KMS-11 (cell line): ENCODE measurements at regions not wholly inside any gene's neighbourhood (a gene's known extent, or its start where the extent isn't known, plus 50 kb on each side); places are given as distances from the start of the nearest gene placed in this dataset.

Experiments
- H2AFZ ChIP-seq: fragments of 200-600 bp; sonication (generic); 2 replicates; pipeline ENCODE4 v1.6.1; 2016; ENCODE audit warnings: antibody characterized with exemption, mixed run types, low read depth
- H3K27ac ChIP-seq: fragments of 200-600 bp; sonication (generic); 2 replicates; pipeline ENCODE4 v1.6.1; 2016; ENCODE audit warnings: mild to moderate bottlenecking, mixed run types
- H3K27me3 ChIP-seq: fragments of 200-600 bp; sonication (generic); 2 replicates; pipeline ENCODE4 v1.6.1; 2017; ENCODE audit warnings: mild to moderate bottlenecking, low read depth, mixed run types, moderate library complexity; ENCODE audit not compliant: insufficient read depth
- H3K36me3 ChIP-seq: fragments of 200-600 bp; sonication (generic); 2 replicates; pipeline ENCODE4 v1.6.1; 2017; ENCODE audit warnings: mild to moderate bottlenecking, mixed run types; ENCODE audit not compliant: insufficient read depth
- H3K4me1 ChIP-seq: fragments of 200-600 bp; sonication (generic); 2 replicates; pipeline ENCODE4 v1.6.1; 2016; ENCODE audit warnings: mild to moderate bottlenecking, low read depth, mixed run types; ENCODE audit not compliant: poor library complexity, severe bottlenecking
- H3K4me2 ChIP-seq: fragments of 200-600 bp; sonication (generic); 2 replicates; pipeline ENCODE4 v1.7.0; 2016; ENCODE audit warnings: mild to moderate bottlenecking, mixed run types
- H3K4me3 ChIP-seq: fragments of 200-600 bp; sonication (generic); IDR thresholded peaks from 2 replicates; pipeline ENCODE4 v1.6.1; 2017; ENCODE audit warnings: low read depth, low read length, mixed read lengths; ENCODE audit not compliant: insufficient read depth
- H3K79me2 ChIP-seq: fragments of 200-600 bp; sonication (generic); 2 replicates; pipeline ENCODE4 v1.6.1; 2016; ENCODE audit warnings: low read depth, mixed run types; ENCODE audit not compliant: insufficient read depth
- H3K9ac ChIP-seq: fragments of 200-600 bp; sonication (generic); 2 replicates; pipeline ENCODE4 v1.6.1; 2016; ENCODE audit warnings: mild to moderate bottlenecking, mixed run types
- H4K20me1 ChIP-seq: fragments of 200-600 bp; sonication (generic); 2 replicates; pipeline ENCODE4 v1.6.1; 2016; ENCODE audit warnings: mild to moderate bottlenecking, mixed run types; ENCODE audit not compliant: insufficient read depth
- TF ChIP-seq, protein P1 (sequence below): fragments of 200-600 bp; sonication (generic); conservative IDR thresholded peaks from 2 replicates; pipeline ENCODE4 v1.6.1; 2017; ENCODE audit warnings: low read depth, mild to moderate bottlenecking, antibody characterized with exemption, low read length, moderate library complexity, mixed read lengths

DNA sequence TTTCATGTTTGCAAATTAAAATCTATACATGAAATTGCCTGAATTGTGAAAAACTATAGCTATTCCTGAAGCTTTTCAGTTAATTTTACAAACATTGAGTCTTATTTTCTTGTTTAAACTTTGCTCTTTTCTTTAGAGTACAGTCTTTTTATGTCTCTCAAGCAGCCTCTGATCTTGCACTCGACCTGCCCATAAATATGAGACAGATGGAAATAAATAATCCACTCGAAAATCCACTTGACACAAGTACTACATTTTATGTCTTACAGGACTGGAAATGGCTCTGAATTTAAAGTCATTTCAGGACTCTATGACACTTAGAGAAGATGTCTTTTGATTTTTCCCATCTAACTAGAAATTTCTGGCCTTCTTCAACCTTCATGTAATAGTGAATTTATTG lies 283.8 kb downstream of the USP25 start:
- Histone ChIP-seq H3K4me3 (no peak overlapping the region), H3K4me2 (no peak overlapping the region), H3K36me3 (no peaks in the 10 kb centered on the region), H3K9ac (no peak overlapping the region), H2AFZ (no peak overlapping the region), H3K4me1 (no peaks in the 10 kb centered on the region), H4K20me1 (no peaks in the 10 kb centered on the region), H3K79me2 (no peaks in the 10 kb centered on the region), H3K27ac (no peak overlapping the region), H3K27me3 (no peaks in the 10 kb centered on the region)
- TF ChIP-seq, protein P1, sequence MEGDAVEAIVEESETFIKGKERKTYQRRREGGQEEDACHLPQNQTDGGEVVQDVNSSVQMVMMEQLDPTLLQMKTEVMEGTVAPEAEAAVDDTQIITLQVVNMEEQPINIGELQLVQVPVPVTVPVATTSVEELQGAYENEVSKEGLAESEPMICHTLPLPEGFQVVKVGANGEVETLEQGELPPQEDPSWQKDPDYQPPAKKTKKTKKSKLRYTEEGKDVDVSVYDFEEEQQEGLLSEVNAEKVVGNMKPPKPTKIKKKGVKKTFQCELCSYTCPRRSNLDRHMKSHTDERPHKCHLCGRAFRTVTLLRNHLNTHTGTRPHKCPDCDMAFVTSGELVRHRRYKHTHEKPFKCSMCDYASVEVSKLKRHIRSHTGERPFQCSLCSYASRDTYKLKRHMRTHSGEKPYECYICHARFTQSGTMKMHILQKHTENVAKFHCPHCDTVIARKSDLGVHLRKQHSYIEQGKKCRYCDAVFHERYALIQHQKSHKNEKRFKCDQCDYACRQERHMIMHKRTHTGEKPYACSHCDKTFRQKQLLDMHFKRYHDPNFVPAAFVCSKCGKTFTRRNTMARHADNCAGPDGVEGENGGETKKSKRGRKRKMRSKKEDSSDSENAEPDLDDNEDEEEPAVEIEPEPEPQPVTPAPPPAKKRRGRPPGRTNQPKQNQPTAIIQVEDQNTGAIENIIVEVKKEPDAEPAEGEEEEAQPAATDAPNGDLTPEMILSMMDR: no peak

DNA sequence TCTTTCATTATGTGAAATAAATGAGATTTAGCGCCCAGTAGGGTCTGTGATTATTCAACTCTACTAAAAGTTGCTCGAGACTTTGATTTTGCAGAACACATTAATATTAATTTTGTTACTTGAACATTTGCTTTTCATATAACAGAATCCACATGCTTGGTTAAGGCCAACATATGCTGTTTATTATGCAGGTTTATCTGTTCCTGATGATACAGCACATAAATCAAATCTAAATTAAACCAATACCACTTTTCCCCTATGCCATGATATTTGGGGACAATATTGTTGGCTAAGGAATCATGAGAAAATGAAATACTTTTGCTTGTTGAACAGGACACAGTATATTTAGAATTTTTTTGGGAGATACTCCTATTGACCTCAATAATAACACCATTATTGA lies 291.1 kb downstream of the USP25 start:
- TF ChIP-seq, protein P1: no peak
- Histone ChIP-seq H3K4me3 (no peak overlapping the region), H3K79me2 (no peaks in the 10 kb centered on the region)

DNA sequence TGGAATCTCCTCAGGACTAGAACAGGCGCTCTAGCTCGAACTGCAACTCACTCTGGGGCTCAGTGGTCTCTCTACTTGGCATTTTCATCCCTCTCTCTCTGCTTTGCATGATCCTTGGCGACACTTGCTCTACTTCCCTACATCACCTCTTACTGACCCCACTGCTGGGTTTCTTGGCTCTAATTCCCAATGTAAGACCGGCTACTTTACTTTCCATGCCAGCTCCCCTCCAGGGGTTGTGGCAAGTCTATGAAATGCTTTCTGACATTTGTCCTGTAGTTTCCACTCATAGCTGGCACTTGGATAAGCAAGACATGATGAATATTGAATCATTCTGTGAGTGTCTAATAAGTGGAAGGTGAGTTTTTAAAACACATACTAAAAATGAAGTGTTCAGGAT lies 292.3 kb downstream of the USP25 start:
- Histone ChIP-seq H3K27me3 (no peaks in the 10 kb centered on the region), H3K79me2 (no peaks in the 10 kb centered on the region), H3K9ac (no peak overlapping the region), H3K4me2 (no peak overlapping the region), H3K4me3 (no peak overlapping the region), H3K36me3 (no peaks in the 10 kb centered on the region), H3K27ac (no peak overlapping the region), H4K20me1 (no peaks in the 10 kb centered on the region), H2AFZ (no peak overlapping the region), H3K4me1 (no peaks in the 10 kb centered on the region)
- TF ChIP-seq, protein P1: no peak

More for the DNA sequence above, 291.1 kb downstream of the USP25 start:
- Histone ChIP-seq H3K4me2 (no peak overlapping the region), H4K20me1 (no peaks in the 10 kb centered on the region), H3K36me3 (no peaks in the 10 kb centered on the region), H3K27me3 (no peaks in the 10 kb centered on the region), H2AFZ (no peak overlapping the region), H3K27ac (no peak overlapping the region), H3K4me1 (no peaks in the 10 kb centered on the region), H3K9ac (no peak overlapping the region)

DNA sequence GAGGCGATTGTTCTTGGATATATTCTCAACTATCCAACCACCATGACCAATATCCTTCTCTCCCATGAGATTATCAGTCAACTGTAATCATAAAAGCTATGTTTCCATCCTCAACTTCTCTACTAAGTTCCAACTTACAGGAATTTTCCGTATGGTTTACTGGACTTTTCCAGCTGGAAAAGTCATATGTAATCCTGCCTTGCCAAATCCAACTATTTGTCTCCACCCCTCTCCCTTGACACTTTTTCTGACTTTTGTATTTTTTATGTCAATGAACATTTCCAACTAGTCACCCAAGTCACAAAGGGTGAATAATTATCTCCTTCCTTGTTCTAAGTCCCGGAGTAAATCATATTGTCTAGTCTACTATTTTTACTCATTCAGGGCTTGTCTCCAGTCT lies 293.1 kb downstream of the USP25 start:
- Histone ChIP-seq H3K27me3 (no peaks in the 10 kb centered on the region), H3K9ac (no peak overlapping the region), H2AFZ (no peak overlapping the region), H4K20me1 (no peaks in the 10 kb centered on the region), H3K27ac (no peak overlapping the region), H3K4me1 (no peaks in the 10 kb centered on the region), H3K79me2 (no peaks in the 10 kb centered on the region), H3K4me3 (no peak overlapping the region), H3K4me2 (no peak overlapping the region), H3K36me3 (no peaks in the 10 kb centered on the region)
- TF ChIP-seq, protein P1: no peak
